SK-N-SH treated with all-trans-retinoic acid at 6 μM for 48 hours (cell line): ENCODE measurements at regions not wholly inside any gene's neighbourhood (a gene's known extent, or its start where the extent isn't known, plus 50 kb on each side); places are given as distances from the start of the nearest gene placed in this dataset.

Experiments
- ATAC-seq: fragments of 200-7000 bp; cut with Tn5 transposase; 3 replicates; pipeline ENCODE4 v1.9.1; 2020; ENCODE audit warnings: mild to moderate bottlenecking, moderate library complexity
- ARNTL ChIP-seq: fragments of 450-650 bp; formaldehyde crosslinking; IDR thresholded peaks from 2 replicates; pipeline ENCODE4 v1.5.0; 2020; ENCODE audit warnings: low read depth, mild to moderate bottlenecking, moderate library complexity, borderline replicate concordance
- CSDC2 ChIP-seq: fragments of 250-450 bp; sonication (Bioruptor Pico); IDR thresholded peaks from 2 replicates; pipeline ENCODE4 v1.5.0; 2020; ENCODE audit warnings: mild to moderate bottlenecking, moderate library complexity
- ESRRG ChIP-seq: fragments of 250-450 bp; sonication (Bioruptor Pico); IDR thresholded peaks from 2 replicates; pipeline ENCODE4 v1.6.1; 2021; ENCODE audit warnings: mild to moderate bottlenecking
- GLIS3 ChIP-seq: fragments of 250-450 bp; sonication (Bioruptor Pico); IDR thresholded peaks from 2 replicates; pipeline ENCODE4 v1.5.0; 2020; ENCODE audit warnings: mild to moderate bottlenecking, moderate library complexity
- ISL1 ChIP-seq: fragments of 250-450 bp; sonication (Bioruptor Pico); IDR thresholded peaks from 2 replicates; pipeline ENCODE4 v2.1.2; 2022; ENCODE audit warnings: mild to moderate bottlenecking, moderate library complexity
- OSR1 ChIP-seq: fragments of 250-450 bp; sonication (Bioruptor Pico); IDR thresholded peaks from 2 replicates; pipeline ENCODE4 v1.8.0; 2022; ENCODE audit warnings: moderate library complexity, mild to moderate bottlenecking, inconsistent platforms
- PATZ1 ChIP-seq: fragments of 250-450 bp; sonication (Bioruptor Pico); IDR thresholded peaks from 2 replicates; pipeline ENCODE4 v1.8.0; 2020; ENCODE audit warnings: mild to moderate bottlenecking, moderate library complexity, borderline replicate concordance
- POU6F1 ChIP-seq: fragments of 250-450 bp; sonication (Bioruptor Pico); IDR thresholded peaks from 2 replicates; pipeline ENCODE4 v1.8.0; 2021; ENCODE audit warnings: low read depth, mild to moderate bottlenecking, moderate library complexity, borderline replicate concordance
- PPARA ChIP-seq: fragments of 250-450 bp; sonication (Bioruptor Pico); IDR thresholded peaks from 2 replicates; pipeline ENCODE4 v1.5.0; 2020; ENCODE audit warnings: mild to moderate bottlenecking, borderline replicate concordance
- RARB ChIP-seq: fragments of 250-450 bp; sonication (Bioruptor Pico); IDR thresholded peaks from 2 replicates; pipeline ENCODE4 v1.8.0; 2021; ENCODE audit warnings: mild to moderate bottlenecking, moderate library complexity
- SNAI2 ChIP-seq: fragments of 250-450 bp; sonication (Bioruptor Pico); IDR thresholded peaks from 2 replicates; pipeline ENCODE4 v1.5.0; 2020; ENCODE audit warnings: mild to moderate bottlenecking, moderate library complexity
- TCF4 ChIP-seq: fragments of 250-450 bp; sonication (Bioruptor Pico); IDR thresholded peaks from 2 replicates; pipeline ENCODE4 v1.8.0; 2021; ENCODE audit warnings: mild to moderate bottlenecking, moderate library complexity, borderline replicate concordance
- TOX ChIP-seq: fragments of 250-450 bp; sonication (Bioruptor Pico); IDR thresholded peaks from 2 replicates; pipeline ENCODE4 v1.8.0; 2021; ENCODE audit warnings: mild to moderate bottlenecking, moderate library complexity, borderline replicate concordance
- TSHZ2 ChIP-seq: fragments of 250-450 bp; sonication (Bioruptor Pico); IDR thresholded peaks from 2 replicates; pipeline ENCODE4 v1.5.0; 2020; ENCODE audit warnings: mild to moderate bottlenecking, moderate library complexity
- ZC3H10 ChIP-seq: fragments of 250-450 bp; sonication (Bioruptor Pico); IDR thresholded peaks from 2 replicates; pipeline ENCODE4 v1.5.1; 2021; ENCODE audit warnings: mild to moderate bottlenecking, moderate library complexity
- ZFP3 ChIP-seq: fragments of 250-450 bp; sonication (Bioruptor Pico); IDR thresholded peaks from 2 replicates; pipeline ENCODE4 v1.5.0; 2020; ENCODE audit warnings: mild to moderate bottlenecking, moderate library complexity
- ZFP30 ChIP-seq: fragments of 450-650 bp; formaldehyde crosslinking; IDR thresholded peaks from 2 replicates; pipeline ENCODE4 v1.5.0; 2022; ENCODE audit warnings: mild to moderate bottlenecking, moderate library complexity
- ZNF565 ChIP-seq: fragments of 450-650 bp; formaldehyde crosslinking; conservative IDR thresholded peaks from 2 replicates; pipeline ENCODE4 v1.5.0; 2020; ENCODE audit warnings: low read depth, mild to moderate bottlenecking, moderate library complexity
- ZNF70 ChIP-seq: fragments of 450-650 bp; formaldehyde crosslinking; IDR thresholded peaks from 2 replicates; pipeline ENCODE4 v1.5.0; 2020; ENCODE audit warnings: mild to moderate bottlenecking, moderate library complexity
- ZNF8 ChIP-seq: fragments of 450-650 bp; formaldehyde crosslinking; IDR thresholded peaks from 2 replicates; pipeline ENCODE4 v1.5.0; 2020; ENCODE audit warnings: mild to moderate bottlenecking, moderate library complexity
- TF ChIP-seq, protein P1 (sequence below): fragments of 250-450 bp; sonication (Bioruptor Pico); IDR thresholded peaks from 2 replicates; pipeline ENCODE4 v1.5.1; 2021; ENCODE audit warnings: mild to moderate bottlenecking, moderate library complexity
- TF ChIP-seq, protein P2 (sequence below): fragments of 250-450 bp; sonication (Bioruptor Pico); IDR thresholded peaks from 2 replicates; pipeline ENCODE4 v1.5.1; 2020; ENCODE audit warnings: low read depth, mild to moderate bottlenecking, moderate library complexity

- no peak for ATAC-seq
These were observed 108.7 kb downstream of the ZNF281 start for GRCh38 chr1:200301152-200301551.

DNA sequence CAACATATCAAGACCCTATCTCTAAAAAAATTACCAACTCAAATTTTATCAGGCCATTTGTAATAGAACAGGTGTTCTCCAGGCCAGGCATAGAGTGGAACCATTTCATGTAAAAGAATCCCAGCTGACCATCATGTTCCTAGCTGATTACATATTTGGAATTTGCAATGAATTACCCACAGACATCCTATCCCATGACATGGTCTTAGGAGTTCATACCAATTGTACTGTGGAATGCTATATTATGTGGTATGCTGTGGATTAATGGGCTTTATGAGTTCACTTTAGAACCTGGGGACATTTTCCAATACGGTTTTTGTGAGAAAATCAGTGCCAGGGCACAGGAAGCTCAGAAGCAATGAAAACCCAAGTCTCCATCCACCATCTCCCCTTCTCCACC is 110.3 kb downstream of the ZNF281 start:
- ATAC-seq, result no peak
- no peak for TF ChIP-seq GLIS3 (CRISPR knock-in tag)
- TF ChIP-seq ESRRG (CRISPR knock-in tag), result no peak
- TF ChIP-seq ZFP30 (CRISPR knock-in tag), result no peak
- no peak for TF ChIP-seq POU6F1 (CRISPR knock-in tag)
- TF ChIP-seq TCF4, result no peak
- no peak for TF ChIP-seq ZNF565
- TF ChIP-seq, protein P1, sequence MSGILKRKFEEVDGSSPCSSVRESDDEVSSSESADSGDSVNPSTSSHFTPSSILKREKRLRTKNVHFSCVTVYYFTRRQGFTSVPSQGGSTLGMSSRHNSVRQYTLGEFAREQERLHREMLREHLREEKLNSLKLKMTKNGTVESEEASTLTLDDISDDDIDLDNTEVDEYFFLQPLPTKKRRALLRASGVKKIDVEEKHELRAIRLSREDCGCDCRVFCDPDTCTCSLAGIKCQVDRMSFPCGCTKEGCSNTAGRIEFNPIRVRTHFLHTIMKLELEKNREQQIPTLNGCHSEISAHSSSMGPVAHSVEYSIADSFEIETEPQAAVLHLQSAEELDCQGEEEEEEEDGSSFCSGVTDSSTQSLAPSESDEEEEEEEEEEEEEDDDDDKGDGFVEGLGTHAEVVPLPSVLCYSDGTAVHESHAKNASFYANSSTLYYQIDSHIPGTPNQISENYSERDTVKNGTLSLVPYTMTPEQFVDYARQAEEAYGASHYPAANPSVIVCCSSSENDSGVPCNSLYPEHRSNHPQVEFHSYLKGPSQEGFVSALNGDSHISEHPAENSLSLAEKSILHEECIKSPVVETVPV (CRISPR knock-in tag), result no peak
- no peak for TF ChIP-seq ISL1 (CRISPR knock-in tag)
- no peak for TF ChIP-seq ZNF8 (CRISPR knock-in tag)
- TF ChIP-seq PATZ1 (CRISPR knock-in tag), result no peak
- no peak for TF ChIP-seq OSR1 (CRISPR knock-in tag)
- TF ChIP-seq ZC3H10 (CRISPR knock-in tag), result no peak
- no peak for TF ChIP-seq PPARA (CRISPR knock-in tag)
- no peak for TF ChIP-seq ZNF70 (CRISPR knock-in tag)
- TF ChIP-seq TOX (CRISPR knock-in tag), result no peak
- TF ChIP-seq, all 23 proteins: peak for 0

More at GRCh38 chr1:200301152-200301551, 108.7 kb downstream of the ZNF281 start:
- TF ChIP-seq ZC3H10 (CRISPR knock-in tag), result no peak
- TF ChIP-seq CSDC2 (CRISPR knock-in tag), result no peak
- TF ChIP-seq ARNTL (CRISPR knock-in tag), result no peak
- no peak for TF ChIP-seq TSHZ2 (CRISPR knock-in tag)
- no peak for TF ChIP-seq RARB (CRISPR knock-in tag)
- TF ChIP-seq ESRRG (CRISPR knock-in tag), result no peak
- TF ChIP-seq ZNF8 (CRISPR knock-in tag), result no peak
- no peak for TF ChIP-seq SNAI2 (CRISPR knock-in tag)
- TF ChIP-seq OSR1 (CRISPR knock-in tag), result no peak
- no peak for TF ChIP-seq ZNF70 (CRISPR knock-in tag)
- TF ChIP-seq, protein P2, sequence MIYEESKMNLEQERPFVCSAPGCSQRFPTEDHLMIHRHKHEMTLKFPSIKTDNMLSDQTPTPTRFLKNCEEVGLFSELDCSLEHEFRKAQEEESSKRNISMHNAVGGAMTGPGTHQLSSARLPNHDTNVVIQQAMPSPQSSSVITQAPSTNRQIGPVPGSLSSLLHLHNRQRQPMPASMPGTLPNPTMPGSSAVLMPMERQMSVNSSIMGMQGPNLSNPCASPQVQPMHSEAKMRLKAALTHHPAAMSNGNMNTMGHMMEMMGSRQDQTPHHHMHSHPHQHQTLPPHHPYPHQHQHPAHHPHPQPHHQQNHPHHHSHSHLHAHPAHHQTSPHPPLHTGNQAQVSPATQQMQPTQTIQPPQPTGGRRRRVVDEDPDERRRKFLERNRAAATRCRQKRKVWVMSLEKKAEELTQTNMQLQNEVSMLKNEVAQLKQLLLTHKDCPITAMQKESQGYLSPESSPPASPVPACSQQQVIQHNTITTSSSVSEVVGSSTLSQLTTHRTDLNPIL (CRISPR knock-in tag), result no peak
- no peak for TF ChIP-seq PPARA (CRISPR knock-in tag)
- no peak for TF ChIP-seq ZFP3 (CRISPR knock-in tag)

GRCh38 chr1:200298242-200298641 is 111.6 kb downstream of the ZNF281 start:
- ATAC-seq, result no peak
- TF ChIP-seq TOX (CRISPR knock-in tag) (no peak), TSHZ2 (CRISPR knock-in tag) (no peak), ZC3H10 (CRISPR knock-in tag) (no peak), TCF4 (no peak), ZNF70 (CRISPR knock-in tag) (no peak), PATZ1 (CRISPR knock-in tag) (no peak), RARB (CRISPR knock-in tag) (no peak), CSDC2 (CRISPR knock-in tag) (no peak), ZFP3 (CRISPR knock-in tag) (no peak)
- TF ChIP-seq, protein P1 (CRISPR knock-in tag), result no peak
